A673 (cell line): ENCODE measurements at regions not wholly inside any gene's neighbourhood (a gene's known extent, or its start where the extent isn't known, plus 50 kb on each side); places are given as distances from the start of the nearest gene placed in this dataset.
A peak's percentile ranks its signal among the peaks of the same experiment; 100 is the strongest.

Experiments used
- BruUV-seq: library from RNA; stranded (reverse); fragments of 400-500 nt; replicated peaks from 2 replicates; lab custom pipeline; 2021; lab: Mats Ljungman, UMichigan
- CTCF ChIA-PET: fragments of 300-600 bp; sonication (Branson Sonifier 250); formaldehyde crosslinking; loops from one replicate; lab custom pipeline; 2022; ENCODE audit warnings: antibody characterized with exemption; lab: Charles Lee
- POLR2A ChIA-PET: fragments of 300-600 bp; sonication (Branson Sonifier 250); formaldehyde crosslinking; loops from one replicate; lab custom pipeline; 2022; ENCODE audit warnings: antibody characterized with exemption; ENCODE audit not compliant: low non-redundant PET; lab: Charles Lee
- DNase-seq: peaks from one replicate; pipeline ENCODE4 v3.0.0-alpha.2; 2015; ENCODE audit warnings: low spot score
- H3K27ac ChIP-seq: fragments of 200-600 bp; sonication (generic); 2 replicates; pipeline ENCODE4 v1.5.1; 2016; ENCODE audit warnings: mixed run types, low read depth, mild to moderate bottlenecking, mixed read lengths, antibody characterized with exemption, low read length; ENCODE audit not compliant: poor library complexity, severe bottlenecking
- H3K27me3 ChIP-seq: fragments of 200-600 bp; sonication (generic); replicated peaks from 2 replicates; pipeline ENCODE4 v1.6.1; 2017; ENCODE audit warnings: mixed run types, low read depth, mild to moderate bottlenecking, mixed read lengths, antibody characterized with exemption, low read length; ENCODE audit not compliant: insufficient read depth, poor library complexity
- H3K36me3 ChIP-seq: fragments of 200-600 bp; sonication (generic); 2 replicates; pipeline ENCODE4 v1.6.1; 2016; ENCODE audit warnings: mixed run types, mild to moderate bottlenecking, mixed read lengths, antibody characterized with exemption, low read length; ENCODE audit not compliant: insufficient read depth, poor library complexity, severe bottlenecking
- H3K4me1 ChIP-seq: fragments of 200-600 bp; sonication (generic); 2 replicates; pipeline ENCODE4 v1.6.1; 2017; ENCODE audit warnings: mixed run types, mild to moderate bottlenecking, mixed read lengths, antibody characterized with exemption, low read length; ENCODE audit not compliant: insufficient read depth, poor library complexity, severe bottlenecking
- H3K4me3 ChIP-seq: fragments of 200-600 bp; sonication (generic); 2 replicates; pipeline ENCODE4 v1.5.1; 2016; ENCODE audit warnings: low read depth, mixed run types, mild to moderate bottlenecking, mixed read lengths, low read length; ENCODE audit not compliant: poor library complexity, severe bottlenecking
- H3K9me3 ChIP-seq: fragments of 200-600 bp; sonication (generic); 2 replicates; pipeline ENCODE4 v1.6.1; 2016; ENCODE audit warnings: mixed run types, low read depth, mild to moderate bottlenecking, mixed read lengths, antibody characterized with exemption, low read length; ENCODE audit not compliant: poor library complexity, severe bottlenecking
- EZH2 ChIP-seq: fragments of 200-600 bp; sonication (generic); IDR thresholded peaks from 2 replicates; pipeline ENCODE4 v1.6.1; 2017; ENCODE audit warnings: borderline replicate concordance, low read depth, mild to moderate bottlenecking, mixed read lengths, antibody characterized with exemption, low read length; ENCODE audit not compliant: poor library complexity, severe bottlenecking
- intact Hi-C: fragments of 100-400 bp; cut with micrococcal nuclease; formaldehyde crosslinking; loops from one replicate; pipeline ENCODE4 v1.10.0; 2022; ENCODE audit not compliant: unreplicated experiment
- TF ChIP-seq, protein P1 (sequence below): fragments of 300-800, 200-600 bp; sonication (generic); conservative IDR thresholded peaks from 2 replicates; pipeline ENCODE4 v1.5.1; 2017; ENCODE audit warnings: low read depth, mild to moderate bottlenecking, antibody characterized with exemption, low read length, moderate library complexity, mixed read lengths

DNA sequence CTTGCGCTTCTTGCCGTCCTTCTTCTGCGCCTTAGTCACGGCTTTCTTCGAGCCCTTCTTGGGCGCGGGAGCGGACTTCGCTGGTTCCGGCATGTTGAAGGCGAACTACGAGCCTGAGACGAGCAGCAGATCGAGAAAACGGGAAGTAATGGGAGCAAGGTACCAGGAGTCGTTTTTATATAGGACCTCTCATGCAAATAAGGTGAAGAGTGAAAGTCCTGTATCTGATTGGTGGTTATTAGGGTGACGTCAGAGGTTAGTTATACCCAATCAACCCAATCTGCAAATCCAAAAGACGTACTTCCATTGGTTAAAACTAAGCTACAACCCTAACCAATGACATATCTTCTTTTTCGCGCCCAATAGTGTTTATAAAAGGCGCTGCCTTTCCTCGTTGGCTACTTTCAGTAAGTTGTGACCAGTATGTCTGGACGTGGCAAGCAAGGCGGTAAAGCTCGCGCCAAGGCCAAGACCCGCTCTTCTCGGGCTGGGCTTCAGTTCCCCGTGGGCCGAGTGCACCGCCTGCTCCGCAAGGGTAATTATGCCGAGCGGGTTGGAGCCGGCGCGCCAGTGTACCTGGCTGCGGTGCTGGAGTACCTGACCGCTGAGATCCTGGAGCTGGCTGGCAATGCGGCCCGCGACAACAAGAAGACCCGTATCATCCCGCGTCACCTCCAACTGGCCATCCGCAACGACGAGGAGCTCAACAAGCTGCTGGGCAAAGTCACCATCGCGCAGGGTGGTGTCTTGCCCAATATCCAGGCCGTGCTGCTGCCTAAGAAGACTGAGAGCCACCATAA, 100.6 kb upstream of the PRSS16 start:
- no peak for TF ChIP-seq EZH2
- TF ChIP-seq, protein P1, sequence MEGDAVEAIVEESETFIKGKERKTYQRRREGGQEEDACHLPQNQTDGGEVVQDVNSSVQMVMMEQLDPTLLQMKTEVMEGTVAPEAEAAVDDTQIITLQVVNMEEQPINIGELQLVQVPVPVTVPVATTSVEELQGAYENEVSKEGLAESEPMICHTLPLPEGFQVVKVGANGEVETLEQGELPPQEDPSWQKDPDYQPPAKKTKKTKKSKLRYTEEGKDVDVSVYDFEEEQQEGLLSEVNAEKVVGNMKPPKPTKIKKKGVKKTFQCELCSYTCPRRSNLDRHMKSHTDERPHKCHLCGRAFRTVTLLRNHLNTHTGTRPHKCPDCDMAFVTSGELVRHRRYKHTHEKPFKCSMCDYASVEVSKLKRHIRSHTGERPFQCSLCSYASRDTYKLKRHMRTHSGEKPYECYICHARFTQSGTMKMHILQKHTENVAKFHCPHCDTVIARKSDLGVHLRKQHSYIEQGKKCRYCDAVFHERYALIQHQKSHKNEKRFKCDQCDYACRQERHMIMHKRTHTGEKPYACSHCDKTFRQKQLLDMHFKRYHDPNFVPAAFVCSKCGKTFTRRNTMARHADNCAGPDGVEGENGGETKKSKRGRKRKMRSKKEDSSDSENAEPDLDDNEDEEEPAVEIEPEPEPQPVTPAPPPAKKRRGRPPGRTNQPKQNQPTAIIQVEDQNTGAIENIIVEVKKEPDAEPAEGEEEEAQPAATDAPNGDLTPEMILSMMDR, result no peak
- H3K4me1 ChIP-seq, result peaks cover 5% of the 10 kb centered on the region
- no peaks in the 10 kb centered on the region for H3K27me3 ChIP-seq
- BruUV-seq, result TSS peak; percentile 97
- H3K27ac ChIP-seq, result peak overlapping the region; percentile 92
- no peaks in the 10 kb centered on the region for H3K36me3 ChIP-seq
- DNase-seq, result peak; percentile 98
- H3K9me3 ChIP-seq, result no peaks in the 10 kb centered on the region
- ChIA-PET CTCF (interaction anchor here (0.6 to 1.0 kb wide), 2 partner anchors 20 to 24 kb away, joined by 3 to 5 read pairs; no protein-coding TSS in a partner anchor), POLR2A (interaction anchor here (0.5 to 2.1 kb wide), 18 partner anchors 14 to 1042 kb away, joined by 3 to 74 read pairs (median 7); a partner anchor contains a TSS)
- peak overlapping the region; percentile 53 for H3K4me3 ChIP-seq
- intact Hi-C loops, result loop anchor here (2.0 to 5.0 kb wide), 4 partner anchors 14 to 875 kb away; a partner anchor contains a TSS

- Histone ChIP-seq H3K9me3 (no peaks in the 10 kb centered on the region), H3K4me3 (no peak overlapping the region)
- BruUV-seq, result no TSS peak
Observed at GRCh38 chr6:27148404-27148795, 99.1 kb upstream of the PRSS16 start.

DNA sequence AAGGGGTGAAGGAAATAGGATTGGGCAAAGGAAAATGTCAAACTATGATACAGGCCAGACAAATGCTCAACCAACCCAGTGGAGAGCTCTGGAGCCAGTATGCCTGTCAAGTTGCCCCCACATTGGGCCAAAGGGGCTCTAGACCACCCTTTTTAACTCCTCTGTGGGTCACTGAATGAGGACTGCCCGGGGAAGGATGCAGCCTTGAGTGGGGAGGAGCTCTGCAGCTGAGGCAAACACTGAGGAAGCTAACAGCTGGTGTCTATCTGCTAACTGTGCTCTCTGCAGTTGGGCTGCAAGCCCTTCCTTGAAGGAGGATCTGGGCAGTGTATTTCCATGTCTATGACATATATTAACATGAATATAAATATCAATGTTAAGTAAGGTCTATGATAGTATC, 98.4 kb upstream of the PRSS16 start:
- intact Hi-C loops, result loop anchor here (5.0 kb wide), 3 partner anchors 658 to 877 kb away; a partner anchor contains a TSS
- Histone ChIP-seq H3K27me3 (no peaks in the 10 kb centered on the region), H3K4me1 (peaks cover 5% of the 10 kb centered on the region), H3K9me3 (no peaks in the 10 kb centered on the region), H3K4me3 (no peak overlapping the region), H3K36me3 (no peaks in the 10 kb centered on the region), H3K27ac (no peak overlapping the region)
- no TSS peak for BruUV-seq
- TF ChIP-seq, protein P1, result no peak
- TF ChIP-seq EZH2, result no peak
- ChIA-PET POLR2A (interaction anchor here (0.6 kb wide), 1 partner anchor 9 kb away, joined by 4 read pairs; no protein-coding TSS in a partner anchor), CTCF (no interaction called here)
- DNase-seq, result no peak

More at GRCh38 chr6:27148404-27148795, 99.1 kb upstream of the PRSS16 start:
- POLR2A ChIA-PET, result no interaction called here
- no peak for DNase-seq
- Histone ChIP-seq H3K4me1 (peaks cover 5% of the 10 kb centered on the region), H3K27me3 (no peaks in the 10 kb centered on the region), H3K27ac (peak overlapping the region; percentile 83), H3K36me3 (no peaks in the 10 kb centered on the region)
- intact Hi-C loops, result loop anchor here (5.0 kb wide), 3 partner anchors 659 to 876 kb away; a partner anchor contains a TSS
- no peak for TF ChIP-seq EZH2
- TF ChIP-seq, protein P1, result no peak
- CTCF ChIA-PET, result no interaction called here
